NB4 (cell line): ENCODE measurements at regions not wholly inside any gene's neighbourhood (a gene's known extent, or its start where the extent isn't known, plus 50 kb on each side); places are given as distances from the start of the nearest gene placed in this dataset.

Source experiments
- DNase-seq: peaks from one replicate; pipeline ENCODE4 v3.0.0; 2010; ENCODE audit warnings: low read depth
- H3K4me3 ChIP-seq: one replicate; pipeline ENCODE4 v1.5.1; 2011; ENCODE audit warnings: mild to moderate bottlenecking, low read depth, low read length, moderate library complexity
- CTCF ChIP-seq: IDR thresholded peaks from one replicate; pipeline ENCODE4 v1.5.1; 2012; ENCODE audit warnings: low read depth, low read length
- MAX ChIP-seq: IDR thresholded peaks from 2 replicates; pipeline ENCODE4 v1.6.1; 2011; ENCODE audit warnings: low read depth, low read length
- MYC ChIP-seq: IDR thresholded peaks from 2 replicates; pipeline ENCODE4 v1.6.1; 2011; ENCODE audit warnings: low read depth, low read length
- POLR2A ChIP-seq: IDR thresholded peaks from 2 replicates; pipeline ENCODE4 v1.6.1; 2011; ENCODE audit warnings: mild to moderate bottlenecking; ENCODE audit not compliant: insufficient read length; ENCODE audit errors: extremely low read depth

GRCh38 chr2:117603060-117603459 lies 211.4 kb upstream of the DDX18 start:
- no peak for DNase-seq
- H3K4me3 ChIP-seq = no peak overlapping the region
- TF ChIP-seq POLR2A (no peak), MAX (no peak), MYC (no peak), CTCF (no peak)

- no peak for TF ChIP-seq CTCF
- TF ChIP-seq MAX = no peak
- no peak for TF ChIP-seq MYC
- no peak overlapping the region for H3K4me3 ChIP-seq
- no peak for DNase-seq
These were observed 210.9 kb upstream of the DDX18 start for GRCh38 chr2:117603567-117603966.

- no peak for DNase-seq
- H3K4me3 ChIP-seq = no peak overlapping the region
- no peak for TF ChIP-seq MYC
- TF ChIP-seq CTCF = no peak
- TF ChIP-seq MAX = no peak
- no peak for TF ChIP-seq POLR2A
These were observed 207.3 kb upstream of the DDX18 start for GRCh38 chr2:117607202-117607601.

DNA sequence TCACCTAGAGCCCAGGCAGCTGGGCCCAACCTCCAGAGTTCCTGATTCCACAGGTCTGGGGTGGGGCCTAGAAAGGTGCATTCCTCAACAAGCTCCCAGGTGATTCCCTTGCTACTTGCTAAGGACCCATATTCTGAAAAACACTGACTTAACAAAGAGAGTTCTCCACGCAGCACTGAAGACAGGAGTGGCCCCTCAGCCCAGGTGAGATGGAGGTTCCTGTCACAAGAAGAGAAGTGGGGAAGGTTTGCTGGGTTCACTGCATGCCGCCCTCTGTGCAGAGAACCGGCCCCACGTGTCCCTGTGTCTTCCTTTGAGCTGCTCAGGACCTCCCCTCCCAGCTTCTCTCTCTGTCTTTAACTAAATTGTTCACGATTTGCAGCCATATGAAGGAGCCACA lies 201.4 kb upstream of the DDX18 start:
- H3K4me3 ChIP-seq = no peak overlapping the region
- no peak for DNase-seq
- TF ChIP-seq MAX (no peak), POLR2A (no peak), MYC (no peak), CTCF (no peak)

DNA sequence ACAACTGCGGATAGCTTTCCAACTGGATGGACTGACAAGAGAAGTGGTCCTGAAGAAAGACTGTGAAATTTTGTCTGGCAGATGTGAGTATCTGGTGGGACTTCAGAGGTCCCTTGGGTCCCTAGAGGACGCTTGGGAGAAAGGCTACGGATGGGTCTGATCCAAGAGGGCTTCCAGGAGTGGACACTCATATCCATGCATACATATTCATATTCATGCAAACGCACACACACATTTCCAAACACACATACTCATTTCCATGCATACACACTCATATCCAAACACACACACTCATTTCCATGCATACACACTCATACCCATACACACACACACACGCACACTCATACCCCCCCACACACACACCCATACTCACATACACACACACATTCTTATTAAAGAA lies 200.2 kb upstream of the DDX18 start:
- DNase-seq = no peak
- no peak overlapping the region for H3K4me3 ChIP-seq
- TF ChIP-seq POLR2A (no peak), CTCF (no peak), MYC (no peak), MAX (no peak)

- H3K4me3 ChIP-seq = no peak overlapping the region
- no peak for TF ChIP-seq CTCF
- no peak for TF ChIP-seq MAX
- no peak for TF ChIP-seq POLR2A
- no peak for TF ChIP-seq MYC
- no peak for DNase-seq
These were observed 199.5 kb upstream of the DDX18 start for GRCh38 chr2:117614823-117615534.
